Neural progenitor cell (in vitro differentiated cells): ENCODE measurements at regions not wholly inside any gene's neighbourhood (a gene's known extent, or its start where the extent isn't known, plus 50 kb on each side); places are given as distances from the start of the nearest gene placed in this dataset.

ENCODE experiments used
- CTCF ChIP-seq: fragments of 200-600 bp; sonication (generic); IDR thresholded peaks from 2 replicates; pipeline ENCODE4 v1.5.1; 2017; ENCODE audit warnings: antibody characterized with exemption, mild to moderate bottlenecking
- EZH2phosphoT487 ChIP-seq: fragments of 200-600 bp; sonication (generic); IDR thresholded peaks from 2 replicates; pipeline ENCODE4 v1.6.1; 2017; ENCODE audit warnings: antibody characterized with exemption

- TF ChIP-seq CTCF (no peak), EZH2phosphoT487 (no peak)
Measured at GRCh38 chr4:181855307-181855706, 387.9 kb upstream of the TENM3 start.
